Keratinocyte (primary cell): ENCODE measurements at regions not wholly inside any gene's neighbourhood (a gene's known extent, or its start where the extent isn't known, plus 50 kb on each side); places are given as distances from the start of the nearest gene placed in this dataset.

Experiments used
- DNase-seq: peaks from one replicate; pipeline ENCODE4 v3.0.0-alpha.2; 2011; ENCODE audit warnings: low read depth, missing footprints, low spot score
- FAIRE-seq: peaks from 2 replicates; lab custom pipeline; 2011; peaks lifted over from hg19 to GRCh38; lab: Jason Lieb, UNC
- H2AFZ ChIP-seq: 2 replicates; pipeline ENCODE4 v1.6.0; 2012; ENCODE audit warnings: low read length, control low read depth, inconsistent platforms; ENCODE audit not compliant: control insufficient read depth
- H3K27ac ChIP-seq: 2 replicates; pipeline ENCODE4 v1.5.1; 2011; ENCODE audit warnings: low read length; ENCODE audit not compliant: control insufficient read depth, insufficient read depth
- H3K27me3 ChIP-seq: 3 replicates; pipeline ENCODE4 v1.6.0; 2011; ENCODE audit warnings: low read length; ENCODE audit not compliant: control insufficient read depth, insufficient read depth; ENCODE audit errors: extremely low read depth
- H3K36me3 ChIP-seq, 2 experiments: 2 replicates in 1 of 2; 3 replicates in 1 of 2; pipeline ENCODE4 v1.5.1; 2011; ENCODE audit warnings: low read length in 2 of 2, mild to moderate bottlenecking in 1 of 2; ENCODE audit not compliant: control insufficient read depth in 2 of 2, insufficient read depth in 2 of 2; ENCODE audit errors: extremely low read depth in 1 of 2
- H3K4me1 ChIP-seq: 3 replicates; pipeline ENCODE4 v1.5.1; 2011; ENCODE audit warnings: low read length; ENCODE audit not compliant: control insufficient read depth, insufficient read depth; ENCODE audit errors: extremely low read depth
- H3K4me2 ChIP-seq: 3 replicates; pipeline ENCODE4 v1.6.0; 2011; ENCODE audit warnings: low read depth, low read length; ENCODE audit not compliant: control insufficient read depth, insufficient read depth; ENCODE audit errors: extremely low read depth
- H3K4me3 ChIP-seq, 3 experiments: fragments of 200-600 bp in 1 of 3; sonication (generic) in 1 of 3; 2 replicates in 2 of 3; 3 replicates in 1 of 3; pipeline ENCODE4 v1.5.1; 2011 to 2016; ENCODE audit warnings: low read length in 3 of 3, mild to moderate bottlenecking in 3 of 3, control low read depth in 2 of 3, inconsistent platforms in 1 of 3, low read depth in 1 of 3, mixed read lengths in 1 of 3, mixed run types in 1 of 3, moderate library complexity in 1 of 3; ENCODE audit not compliant: control insufficient read depth in 2 of 3, insufficient read depth in 2 of 3; ENCODE audit errors: extremely low read depth in 1 of 3
- H3K79me2 ChIP-seq: 2 replicates; pipeline ENCODE4 v1.6.0; 2012; ENCODE audit warnings: low read length; ENCODE audit not compliant: control insufficient read depth, insufficient read depth
- H3K9ac ChIP-seq: 3 replicates; pipeline ENCODE4 v1.6.0; 2011; ENCODE audit warnings: low read length; ENCODE audit not compliant: control insufficient read depth, insufficient read depth; ENCODE audit errors: extremely low read depth
- H3K9me1 ChIP-seq: 3 replicates; pipeline ENCODE4 v1.6.0; 2011; ENCODE audit warnings: low read length; ENCODE audit not compliant: control insufficient read depth, insufficient read depth; ENCODE audit errors: extremely low read depth
- H3K9me3 ChIP-seq: 2 replicates; pipeline ENCODE4 v1.5.1; 2012; ENCODE audit warnings: low read depth, low read length; ENCODE audit not compliant: control insufficient read depth
- H4K20me1 ChIP-seq: 3 replicates; pipeline ENCODE4 v1.6.0; 2011; ENCODE audit warnings: low read length; ENCODE audit not compliant: control insufficient read depth, insufficient read depth; ENCODE audit errors: extremely low read depth
- EZH2 ChIP-seq: IDR thresholded peaks from one replicate; pipeline ENCODE4 v1.6.1; 2012; ENCODE audit warnings: inconsistent platforms, mild to moderate bottlenecking, low read length, moderate library complexity
- dilution Hi-C: fragments of 300-500 bp; cut with MboI; formaldehyde crosslinking; loops from one replicate; pipeline ENCODE4 v1.7.0; 2020; ENCODE audit warnings: low sequenced_read_pairs; ENCODE audit not compliant: extremely low pct_ligation_motif_present
- TF ChIP-seq, protein P1 (sequence below), 3 experiments: IDR thresholded peaks in 1 of 3; conservative IDR thresholded peaks in 1 of 3; optimal IDR thresholded peaks in 1 of 3; 2 replicates in 2 of 3; 3 replicates in 1 of 3; pipeline versions ENCODE3 to v1.5.1; 2011; ENCODE audit warnings: low read length in 3 of 3, mild to moderate bottlenecking in 3 of 3, moderate library complexity in 2 of 3, control low read depth in 1 of 3, inconsistent platforms in 1 of 3; ENCODE audit not compliant: insufficient read depth in 2 of 3; ENCODE audit errors: extremely low read depth in 1 of 3

DNA sequence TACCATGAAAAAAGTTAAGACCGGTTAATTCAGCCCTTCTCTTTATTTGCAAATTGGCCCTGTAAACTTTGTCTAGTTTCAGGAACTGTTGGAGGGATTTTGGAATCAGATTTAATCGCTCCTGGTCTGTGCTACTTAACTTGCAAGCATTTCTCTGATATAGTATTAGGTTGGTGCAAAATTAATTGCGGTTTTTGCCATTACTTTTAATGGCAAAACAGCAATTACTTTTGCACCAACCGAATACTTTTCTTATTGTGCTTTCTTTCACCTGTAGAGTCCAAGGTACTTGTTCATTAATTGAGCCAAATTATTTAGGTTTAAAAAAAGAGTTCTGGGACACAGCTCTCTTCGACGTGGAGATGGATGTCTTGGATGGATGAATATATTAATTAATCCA is 92.8 kb upstream of the HNRNPU start:
- no peak for FAIRE-seq
- Histone ChIP-seq H3K36me3 (no peaks in the 10 kb centered on the region), H3K9ac (no peak overlapping the region), H3K4me1 (peaks cover 5% of the 10 kb centered on the region), H3K4me2 (no peak overlapping the region), H3K9me1 (no peaks in the 10 kb centered on the region), H3K79me2 (no peaks in the 10 kb centered on the region), H4K20me1 (no peaks in the 10 kb centered on the region), H3K27ac (no peak overlapping the region), H3K4me3 (no peak overlapping the region), H2AFZ (no peak overlapping the region), H3K27me3 (no peaks in the 10 kb centered on the region), H3K9me3 (no peaks in the 10 kb centered on the region)
- DNase-seq: no peak
- dilution Hi-C loops: no loop called here
- TF ChIP-seq EZH2: no peak
- TF ChIP-seq, protein P1, sequence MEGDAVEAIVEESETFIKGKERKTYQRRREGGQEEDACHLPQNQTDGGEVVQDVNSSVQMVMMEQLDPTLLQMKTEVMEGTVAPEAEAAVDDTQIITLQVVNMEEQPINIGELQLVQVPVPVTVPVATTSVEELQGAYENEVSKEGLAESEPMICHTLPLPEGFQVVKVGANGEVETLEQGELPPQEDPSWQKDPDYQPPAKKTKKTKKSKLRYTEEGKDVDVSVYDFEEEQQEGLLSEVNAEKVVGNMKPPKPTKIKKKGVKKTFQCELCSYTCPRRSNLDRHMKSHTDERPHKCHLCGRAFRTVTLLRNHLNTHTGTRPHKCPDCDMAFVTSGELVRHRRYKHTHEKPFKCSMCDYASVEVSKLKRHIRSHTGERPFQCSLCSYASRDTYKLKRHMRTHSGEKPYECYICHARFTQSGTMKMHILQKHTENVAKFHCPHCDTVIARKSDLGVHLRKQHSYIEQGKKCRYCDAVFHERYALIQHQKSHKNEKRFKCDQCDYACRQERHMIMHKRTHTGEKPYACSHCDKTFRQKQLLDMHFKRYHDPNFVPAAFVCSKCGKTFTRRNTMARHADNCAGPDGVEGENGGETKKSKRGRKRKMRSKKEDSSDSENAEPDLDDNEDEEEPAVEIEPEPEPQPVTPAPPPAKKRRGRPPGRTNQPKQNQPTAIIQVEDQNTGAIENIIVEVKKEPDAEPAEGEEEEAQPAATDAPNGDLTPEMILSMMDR (optimal IDR thresholded peaks at IDR 0.05 in 1 of 3, IDR thresholded peaks at IDR 0.05 in 1 of 3, conservative IDR thresholded peaks at IDR 0.05 in 1 of 3; ENCODE audit: extremely low read depth in 1 of 3, insufficient read depth in 2 of 3, low read length in 3 of 3): no peak

DNA sequence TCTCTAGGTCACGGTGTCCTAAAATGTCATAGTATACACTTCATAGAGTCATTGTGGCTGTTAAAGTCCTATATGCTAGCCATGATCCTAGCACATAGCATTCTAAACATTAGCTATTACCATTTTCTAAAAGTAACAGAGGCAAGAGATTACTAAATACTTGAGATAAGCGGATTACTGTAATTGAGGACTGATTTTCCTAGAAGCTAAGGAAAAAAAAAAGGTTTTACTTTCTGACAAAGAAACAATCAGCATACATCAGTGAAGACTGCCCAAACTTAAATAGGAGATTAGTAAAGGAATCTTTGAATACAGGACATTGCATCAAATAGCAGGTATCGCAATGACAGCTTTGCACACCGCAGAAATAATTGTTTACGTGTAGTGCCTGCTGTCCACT is 91.3 kb upstream of the HNRNPU start:
- DNase-seq (no peak), FAIRE-seq (no peak)
- Histone ChIP-seq H3K4me1 (peaks cover 5% of the 10 kb centered on the region), H3K27ac (no peak overlapping the region), H3K9me1 (no peaks in the 10 kb centered on the region), H3K79me2 (no peaks in the 10 kb centered on the region), H3K9me3 (no peaks in the 10 kb centered on the region), H3K4me3 (no peak overlapping the region), H4K20me1 (no peaks in the 10 kb centered on the region), H3K9ac (no peak overlapping the region), H3K27me3 (no peaks in the 10 kb centered on the region), H3K4me2 (no peak overlapping the region), H3K36me3 (no peaks in the 10 kb centered on the region), H2AFZ (no peak overlapping the region)
- dilution Hi-C loops: no loop called here
- TF ChIP-seq, protein P1 (optimal IDR thresholded peaks at IDR 0.05 in 1 of 3, IDR thresholded peaks at IDR 0.05 in 1 of 3, conservative IDR thresholded peaks at IDR 0.05 in 1 of 3; ENCODE audit: extremely low read depth in 1 of 3, insufficient read depth in 2 of 3, low read length in 3 of 3): no peak
- no peak for TF ChIP-seq EZH2
